ENCODE measurements at regions not wholly inside any gene's neighbourhood (a gene's known extent, or its start where the extent isn't known, plus 50 kb on each side); places are given as distances from the start of the nearest gene placed in this dataset.

- ChIA-PET CTCF (no interaction called here), POLR2A (no interaction called here)
- in situ Hi-C loops (cut with HindIII; ENCODE audit: low pct_unique_long_range_greater_than_20kb, low sequenced_read_pairs) (no loop called here), intact Hi-C loops (cut with micrococcal nuclease; ENCODE audit: unreplicated experiment) (no loop called here)
- no peaks in the 10 kb centered on the region for H3K27me3 ChIP-seq (ENCODE audit: control insufficient read depth, insufficient read depth, low read length)
- H3K36me3 ChIP-seq (ENCODE audit: control insufficient read depth, insufficient read depth, low read length) = no peaks in the 10 kb centered on the region
- no TSS peak for BruUV-seq (replicated peaks)
- no peak overlapping the region for H3K4me3 ChIP-seq (ENCODE audit: low read depth in 2 of 2, low read length in 2 of 2)
- H3K9me3 ChIP-seq (ENCODE audit: control insufficient read depth, insufficient read depth, low read depth, low read length) = no peaks in the 10 kb centered on the region
- TF ChIP-seq TCF7L2 (IDR thresholded peaks at IDR 0.05; ENCODE audit: low read depth, low read length) = no peak
- TF ChIP-seq, protein P1, sequence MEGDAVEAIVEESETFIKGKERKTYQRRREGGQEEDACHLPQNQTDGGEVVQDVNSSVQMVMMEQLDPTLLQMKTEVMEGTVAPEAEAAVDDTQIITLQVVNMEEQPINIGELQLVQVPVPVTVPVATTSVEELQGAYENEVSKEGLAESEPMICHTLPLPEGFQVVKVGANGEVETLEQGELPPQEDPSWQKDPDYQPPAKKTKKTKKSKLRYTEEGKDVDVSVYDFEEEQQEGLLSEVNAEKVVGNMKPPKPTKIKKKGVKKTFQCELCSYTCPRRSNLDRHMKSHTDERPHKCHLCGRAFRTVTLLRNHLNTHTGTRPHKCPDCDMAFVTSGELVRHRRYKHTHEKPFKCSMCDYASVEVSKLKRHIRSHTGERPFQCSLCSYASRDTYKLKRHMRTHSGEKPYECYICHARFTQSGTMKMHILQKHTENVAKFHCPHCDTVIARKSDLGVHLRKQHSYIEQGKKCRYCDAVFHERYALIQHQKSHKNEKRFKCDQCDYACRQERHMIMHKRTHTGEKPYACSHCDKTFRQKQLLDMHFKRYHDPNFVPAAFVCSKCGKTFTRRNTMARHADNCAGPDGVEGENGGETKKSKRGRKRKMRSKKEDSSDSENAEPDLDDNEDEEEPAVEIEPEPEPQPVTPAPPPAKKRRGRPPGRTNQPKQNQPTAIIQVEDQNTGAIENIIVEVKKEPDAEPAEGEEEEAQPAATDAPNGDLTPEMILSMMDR (IDR thresholded peaks at IDR 0.05) = no peak
- no peak for TF ChIP-seq REST (IDR thresholded peaks at IDR 0.05; ENCODE audit: insufficient read depth in 1 of 2, low read depth in 2 of 2, low read length in 1 of 2)
- no peak for TF ChIP-seq SIN3A (IDR thresholded peaks at IDR 0.05; ENCODE audit: borderline replicate concordance, insufficient read depth, low read depth, low read length)
- TF ChIP-seq POLR2AphosphoS5 (IDR thresholded peaks at IDR 0.05; ENCODE audit: low read depth, low read length) = no peak
- ATAC-seq (no peak), DNase-seq (ENCODE audit: low read depth, low spot score) (no peak)
- no peak overlapping the region for H3K27ac ChIP-seq (ENCODE audit: low read length)
- no peaks in the 10 kb centered on the region for H3K4me1 ChIP-seq (ENCODE audit: control insufficient read depth, insufficient read depth, low read length)
Measured at GRCh38 chr6:81886157-81886556, 133.7 kb upstream of the TENT5A start.

DNA sequence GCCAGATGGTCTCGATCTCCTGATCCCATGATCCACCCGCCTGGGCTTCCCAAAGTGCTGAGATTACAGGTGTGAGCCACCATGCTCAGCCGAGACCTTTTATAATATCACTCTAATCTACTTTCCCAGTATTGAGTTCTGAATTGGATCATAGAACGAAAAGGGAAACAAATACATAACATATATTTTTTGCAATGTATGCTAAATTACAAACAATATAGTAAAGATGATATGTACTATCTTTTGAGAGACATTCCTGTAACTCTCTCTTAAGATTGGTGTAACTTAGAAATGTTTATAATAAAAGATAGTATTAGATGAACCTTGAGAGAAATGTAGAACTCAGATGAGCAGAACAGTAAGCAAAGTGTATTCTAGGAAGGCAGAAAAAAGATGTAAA, 129.2 kb upstream of the TENT5A start:
- Histone ChIP-seq H3K4me3 (ENCODE audit: low read depth in 2 of 2, low read length in 2 of 2) (no peak overlapping the region), H3K27ac (ENCODE audit: low read length) (no peak overlapping the region), H3K9me3 (ENCODE audit: control insufficient read depth, insufficient read depth, low read depth, low read length) (no peaks in the 10 kb centered on the region), H3K4me1 (ENCODE audit: control insufficient read depth, insufficient read depth, low read length) (no peaks in the 10 kb centered on the region), H3K27me3 (ENCODE audit: control insufficient read depth, insufficient read depth, low read length) (no peaks in the 10 kb centered on the region), H3K36me3 (ENCODE audit: control insufficient read depth, insufficient read depth, low read length) (no peaks in the 10 kb centered on the region)
- in situ Hi-C loops (cut with HindIII; ENCODE audit: low pct_unique_long_range_greater_than_20kb, low sequenced_read_pairs) = no loop called here
- CTCF ChIA-PET = no interaction called here
- intact Hi-C loops (cut with micrococcal nuclease; ENCODE audit: unreplicated experiment) = no loop called here
- POLR2A ChIA-PET = no interaction called here
- TF ChIP-seq, protein P1 (IDR thresholded peaks at IDR 0.05) = no peak
- TF ChIP-seq SIN3A (IDR thresholded peaks at IDR 0.05; ENCODE audit: borderline replicate concordance, insufficient read depth, low read depth, low read length) = no peak
- TF ChIP-seq TCF7L2 (IDR thresholded peaks at IDR 0.05; ENCODE audit: low read depth, low read length) = no peak
- no peak for TF ChIP-seq REST (IDR thresholded peaks at IDR 0.05; ENCODE audit: insufficient read depth in 1 of 2, low read depth in 2 of 2, low read length in 1 of 2)
- TF ChIP-seq POLR2AphosphoS5 (IDR thresholded peaks at IDR 0.05; ENCODE audit: low read depth, low read length) = no peak
- DNase-seq (ENCODE audit: low read depth, low spot score) = no peak
- ATAC-seq = no peak
- no TSS peak for BruUV-seq (replicated peaks)

All from Panc1 (cell line).